Fibroblast of mammary gland (primary cell): ENCODE measurements at regions not wholly inside any gene's neighbourhood (a gene's known extent, or its start where the extent isn't known, plus 50 kb on each side); places are given as distances from the start of the nearest gene placed in this dataset.

ENCODE experiments used
- DNase-seq: peaks from one replicate; pipeline ENCODE4 v3.0.0-alpha.2; 2010; ENCODE audit warnings: low read depth
- H3K4me3 ChIP-seq: 2 replicates; pipeline ENCODE4 v1.5.1; 2011; ENCODE audit warnings: low read depth, mild to moderate bottlenecking, low read length, moderate library complexity; ENCODE audit not compliant: control insufficient read depth
- CTCF ChIP-seq: conservative IDR thresholded peaks from 2 replicates; pipeline ENCODE4 v1.5.1; 2011; ENCODE audit warnings: low read depth, low read length, inconsistent platforms; ENCODE audit not compliant: control insufficient read depth, insufficient read depth

- DNase-seq = peak; percentile 63
- no peak overlapping the region for H3K4me3 ChIP-seq
- TF ChIP-seq CTCF = no peak
These were observed 99.2 kb downstream of the C12orf50 start for GRCh38 chr12:87930033-87930432.

DNA sequence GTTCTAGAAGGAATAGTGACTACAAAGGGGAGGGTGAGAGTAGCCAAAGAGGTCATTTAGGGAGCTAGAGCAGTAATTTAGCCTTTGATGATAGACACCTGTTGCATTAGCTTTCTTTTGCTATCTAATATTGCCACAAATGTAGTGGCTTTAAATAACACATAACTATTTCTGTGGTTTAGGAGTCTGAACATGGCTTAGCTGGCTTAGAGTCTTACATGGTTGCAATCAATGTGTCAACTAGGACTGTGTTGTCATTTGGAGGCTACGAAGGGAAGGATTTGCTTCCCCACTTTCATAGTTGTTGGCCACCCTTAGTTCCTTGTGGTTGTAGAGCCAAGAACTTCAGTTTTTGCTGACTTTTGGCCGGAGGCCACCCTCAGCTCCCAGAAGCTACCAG, 99.9 kb downstream of the C12orf50 start:
- H3K4me3 ChIP-seq = no peak overlapping the region
- DNase-seq = no peak
- TF ChIP-seq CTCF = no peak

GRCh38 chr12:87928031-87928430, 101.2 kb downstream of the C12orf50 start:
- TF ChIP-seq CTCF = no peak
- DNase-seq = no peak
- H3K4me3 ChIP-seq = no peak overlapping the region

DNA sequence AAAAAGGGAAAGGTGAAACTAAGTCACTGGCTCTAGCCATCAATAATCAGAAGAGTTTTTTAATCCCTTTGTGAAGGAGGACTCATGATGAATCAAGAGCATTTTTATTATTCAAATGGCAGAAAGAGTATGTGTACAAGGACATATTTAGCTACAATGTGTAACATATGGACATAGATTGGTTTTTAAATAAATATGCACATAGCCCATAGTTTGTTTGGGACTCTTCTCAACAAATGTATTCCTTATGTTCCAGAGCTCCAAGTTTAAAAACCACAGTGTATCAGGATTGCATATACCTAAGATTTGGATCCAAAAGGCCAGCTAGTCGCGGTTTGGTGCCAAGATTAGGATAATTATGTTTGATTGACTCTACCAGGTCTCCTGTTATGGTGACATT, 104.2 kb downstream of the C12orf50 start:
- TF ChIP-seq CTCF = no peak
- DNase-seq = no peak
- no peak overlapping the region for H3K4me3 ChIP-seq

GRCh38 chr12:87924149-87924548, 105.1 kb downstream of the C12orf50 start:
- H3K4me3 ChIP-seq = no peak overlapping the region
- DNase-seq = no peak
- no peak for TF ChIP-seq CTCF

- no peak for TF ChIP-seq CTCF
- no peak overlapping the region for H3K4me3 ChIP-seq
- DNase-seq = no peak
These were observed 105.8 kb downstream of the C12orf50 start for GRCh38 chr12:87923361-87923760.

DNA sequence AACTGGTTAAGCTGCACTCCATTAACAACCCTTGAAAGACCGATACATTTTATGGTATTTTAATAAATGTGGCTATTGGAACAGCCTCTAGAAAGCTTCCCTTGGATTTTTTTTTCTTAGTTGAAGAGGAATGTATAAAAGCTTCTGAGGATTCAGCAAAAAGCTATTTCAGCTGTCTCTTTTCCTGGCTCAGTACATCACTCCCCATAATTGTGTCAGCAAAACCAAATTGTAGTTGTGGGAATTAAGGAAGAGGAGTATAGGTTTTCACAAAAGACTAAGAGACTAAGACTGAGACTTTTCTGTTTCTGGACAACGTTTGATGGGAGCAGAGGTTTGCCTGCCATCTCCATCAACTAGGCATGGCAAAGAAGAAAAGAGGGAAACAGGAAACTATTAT, 106.5 kb downstream of the C12orf50 start:
- DNase-seq = no peak
- no peak overlapping the region for H3K4me3 ChIP-seq
- no peak for TF ChIP-seq CTCF
